GM23338 (cell line): ENCODE measurements at regions not wholly inside any gene's neighbourhood (a gene's known extent, or its start where the extent isn't known, plus 50 kb on each side); places are given as distances from the start of the nearest gene placed in this dataset.

Experiments used
- ATAC-seq: fragments of 200-7000 bp; cut with Tn5 transposase; 3 replicates; pipeline ENCODE4 v1.9.1; 2020
- DNase-seq: peaks from one replicate; pipeline ENCODE4 v3.0.0-alpha.2; 2015; ENCODE audit warnings: low spot score
- H2AFZ ChIP-seq: fragments of 200-600 bp; sonication (generic); 2 replicates; pipeline ENCODE4 v1.8.0; 2016; ENCODE audit warnings: antibody characterized with exemption, mild to moderate bottlenecking, moderate library complexity
- H3F3A ChIP-seq: fragments of 200-600 bp; sonication (generic); replicated peaks from 2 replicates; pipeline ENCODE4 v1.8.0; 2017; ENCODE audit warnings: antibody characterized with exemption, mixed run types, low read depth
- H3K27ac ChIP-seq: fragments of 200-600 bp; sonication (generic); 2 replicates; pipeline ENCODE4 v1.6.1; 2016; ENCODE audit warnings: low read depth
- H3K27me3 ChIP-seq: fragments of 200-600 bp; sonication (generic); 2 replicates; pipeline ENCODE4 v1.8.0; 2016; ENCODE audit warnings: mild to moderate bottlenecking, mixed run types, moderate library complexity; ENCODE audit not compliant: insufficient read depth
- H3K36me3 ChIP-seq: fragments of 200-600 bp; sonication (generic); 2 replicates; pipeline ENCODE4 v1.8.0; 2016; ENCODE audit warnings: mild to moderate bottlenecking; ENCODE audit not compliant: insufficient read depth
- H3K4me1 ChIP-seq: fragments of 200-600 bp; sonication (generic); 2 replicates; pipeline ENCODE4 v1.8.0; 2016; ENCODE audit warnings: mild to moderate bottlenecking, moderate library complexity; ENCODE audit not compliant: insufficient read depth
- H3K4me2 ChIP-seq: fragments of 200-600 bp; sonication (generic); 2 replicates; pipeline ENCODE4 v1.7.1; 2017; ENCODE audit warnings: mixed run types
- H3K4me3 ChIP-seq: fragments of 200-600 bp; sonication (generic); 2 replicates; pipeline ENCODE4 v1.6.1; 2016; ENCODE audit warnings: mixed run types
- H3K79me2 ChIP-seq: fragments of 200-600 bp; sonication (generic); replicated peaks from 2 replicates; pipeline ENCODE4 v1.8.0; 2017; ENCODE audit warnings: mild to moderate bottlenecking; ENCODE audit not compliant: insufficient read depth
- H3K9me2 ChIP-seq: fragments of 200-600 bp; sonication (generic); 2 replicates; pipeline ENCODE4 v1.8.0; 2017; ENCODE audit not compliant: insufficient read depth
- H4K20me1 ChIP-seq: fragments of 200-600 bp; sonication (generic); replicated peaks from 2 replicates; pipeline ENCODE4 v1.8.0; 2017; ENCODE audit warnings: mild to moderate bottlenecking; ENCODE audit not compliant: insufficient read depth
- H3K27ac Mint-ChIP-seq: 2 replicates; pipeline ENCODE4 v1.8.0; 2020; ENCODE audit warnings: inconsistent platforms, mild to moderate bottlenecking, moderate library complexity, mixed read lengths
- H3K27me3 Mint-ChIP-seq: 3 replicates; pipeline ENCODE4 v1.8.0; 2022; ENCODE audit warnings: low read depth, mild to moderate bottlenecking, moderate library complexity, mixed read lengths, inconsistent platforms; ENCODE audit not compliant: insufficient read depth, poor library complexity
- H3K36me3 Mint-ChIP-seq: 3 replicates; pipeline ENCODE4 v1.8.0; 2021; ENCODE audit warnings: low read depth, mild to moderate bottlenecking, inconsistent platforms, moderate library complexity, mixed read lengths
- H3K4me1 Mint-ChIP-seq: 3 replicates; pipeline ENCODE4 v1.8.0; 2020; ENCODE audit warnings: mild to moderate bottlenecking, inconsistent platforms, mixed read lengths
- H3K4me3 Mint-ChIP-seq: 3 replicates; pipeline ENCODE4 v1.8.0; 2021; ENCODE audit warnings: moderate library complexity, mild to moderate bottlenecking, inconsistent platforms, mixed read lengths
- H3K9me3 Mint-ChIP-seq: 3 replicates; pipeline ENCODE4 v1.8.0; 2020; ENCODE audit warnings: moderate library complexity, mild to moderate bottlenecking, inconsistent platforms, mixed read lengths
- CREB1 ChIP-seq: fragments of 250-450 bp; sonication (Bioruptor Pico); IDR thresholded peaks from 2 replicates; pipeline ENCODE4 v1.5.0; 2020; ENCODE audit warnings: low read depth, mild to moderate bottlenecking, moderate library complexity
- CTCF ChIP-seq, 2 experiments: fragments of 200-600 bp in 1 of 2; sonication (generic) in 1 of 2; conservative IDR thresholded peaks; 2 replicates each; pipeline versions ENCODE4 v1.5.1 to v1.6.1; 2016 to 2017; ENCODE audit warnings: antibody characterized with exemption in 2 of 2, low read depth in 2 of 2, mild to moderate bottlenecking in 2 of 2, moderate library complexity in 1 of 2
- ETS1 ChIP-seq: IDR thresholded peaks from 2 replicates; pipeline ENCODE4 v1.6.1; 2016; ENCODE audit warnings: antibody characterized with exemption
- EZH2 ChIP-seq: fragments of 200-600 bp; sonication (generic); IDR thresholded peaks from one replicate; pipeline ENCODE4 v1.8.0; 2017; ENCODE audit warnings: antibody characterized with exemption, mild to moderate bottlenecking, low read depth; ENCODE audit not compliant: unreplicated experiment
- JUNB ChIP-seq: IDR thresholded peaks from one replicate; pipeline ENCODE4 v1.6.1; 2016; ENCODE audit warnings: antibody characterized with exemption; ENCODE audit not compliant: unreplicated experiment
- REST ChIP-seq: IDR thresholded peaks from one replicate; pipeline ENCODE4 v1.6.1; 2018; ENCODE audit warnings: antibody characterized with exemption; ENCODE audit not compliant: unreplicated experiment
- STAT1 ChIP-seq: IDR thresholded peaks from one replicate; pipeline ENCODE4 v1.6.1; 2016; ENCODE audit warnings: antibody characterized with exemption; ENCODE audit not compliant: unreplicated experiment
- ZNF114 ChIP-seq: fragments of 250-450 bp; sonication (Bioruptor Pico); IDR thresholded peaks from 2 replicates; pipeline ENCODE4 v1.5.0; 2020; ENCODE audit warnings: mild to moderate bottlenecking, moderate library complexity
- ZNF331 ChIP-seq: fragments of 250-450 bp; sonication (Bioruptor Pico); IDR thresholded peaks from 2 replicates; pipeline ENCODE4 v1.5.0; 2020; ENCODE audit warnings: low read depth, mild to moderate bottlenecking, moderate library complexity
- ZNF462 ChIP-seq: fragments of 250-450 bp; sonication (Bioruptor Pico); IDR thresholded peaks from 2 replicates; pipeline ENCODE4 v1.5.0; 2020; ENCODE audit warnings: mild to moderate bottlenecking, moderate library complexity

- no peaks in the 10 kb centered on the region for H3K79me2 ChIP-seq
- no peaks in the 10 kb centered on the region; the same call in 2 of the 3 replicates for H3K9me3 Mint-ChIP-seq
- H3K36me3 ChIP-seq: no peaks in the 10 kb centered on the region
- H3K4me1 Mint-ChIP-seq: no peaks in the 10 kb centered on the region; the same call in 2 of the 3 replicates
- H3K27ac Mint-ChIP-seq: no peak overlapping the region
- no peak overlapping the region for H3K4me3 ChIP-seq
- no peak overlapping the region for H3K4me3 Mint-ChIP-seq
- no peaks in the 10 kb centered on the region for H3K36me3 Mint-ChIP-seq
- H3F3A ChIP-seq: no peaks in the 10 kb centered on the region
- no peaks in the 10 kb centered on the region for H4K20me1 ChIP-seq
- no peak overlapping the region for H3K4me2 ChIP-seq
- no peaks in the 10 kb centered on the region for H3K4me1 ChIP-seq
- TF ChIP-seq REST (no peak), EZH2 (no peak), CTCF (conservative IDR thresholded peaks at IDR 0.05; ENCODE audit: low read depth in 2 of 2) (no peak), ZNF462 (CRISPR knock-in tag) (no peak), ZNF331 (CRISPR knock-in tag) (no peak), ZNF114 (CRISPR knock-in tag) (no peak), ETS1 (no peak), STAT1 (no peak), JUNB (no peak), CREB1 (no peak)
- no peak overlapping the region for H2AFZ ChIP-seq
- H3K9me2 ChIP-seq: peaks cover 12% of the 10 kb centered on the region
- DNase-seq (no peak), ATAC-seq (no peak)
- no peaks in the 10 kb centered on the region for H3K27me3 ChIP-seq
- H3K27ac ChIP-seq: no peak overlapping the region
- no peaks in the 10 kb centered on the region for H3K27me3 Mint-ChIP-seq
These were observed 382.2 kb upstream of the INTU start for GRCh38 chr4:127250577-127250976.
